Stimulated activated CD4-positive, alpha-beta T cell treated with anti-CD3 and anti-CD28 coated beads, TNF-alpha, amount 100 ng/mL, for 48 hours (primary cell): ENCODE measurements at regions not wholly inside any gene's neighbourhood (a gene's known extent, or its start where the extent isn't known, plus 50 kb on each side); places are given as distances from the start of the nearest gene placed in this dataset.
"Not testable (repeated sequence)": the region's sequence is repeated elsewhere in the genome, so short reads cannot be mapped to it uniquely, and the experiment has no call there.

Source experiments
- DNase-seq, 3 donors: peaks; one replicate each; pipeline ENCODE4 v3.0.0-alpha.2; 2020; ENCODE audit warnings: low read depth in 3 of 3

DNA sequence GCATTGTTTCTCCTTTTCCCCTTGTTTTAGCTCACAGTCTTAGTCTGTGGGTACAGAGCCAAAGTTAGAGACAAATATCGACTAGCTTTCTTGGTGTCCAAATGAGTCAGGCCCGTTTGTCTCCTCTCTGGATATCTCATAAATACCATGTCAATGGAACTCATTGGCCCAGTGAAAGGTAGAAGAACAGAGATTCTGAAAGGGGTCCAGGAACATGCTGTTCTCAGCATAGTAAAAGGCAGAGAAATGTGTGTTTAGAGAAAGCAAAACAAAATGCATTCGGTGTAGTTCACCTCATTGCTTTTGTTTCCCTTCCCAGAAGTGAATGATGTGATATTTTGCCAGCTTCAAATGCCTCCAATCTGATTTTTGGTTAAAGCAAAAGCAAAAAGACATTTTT, 238.6 kb upstream of the SLC8A1 start:
- DNase-seq, result no peak

GRCh38 chr2:40700231-40700954, 248.5 kb upstream of the SLC8A1 start:
- DNase-seq, result no peak

GRCh38 chr2:40712197-40712894, 260.5 kb upstream of the SLC8A1 start:
- DNase-seq, result not testable (repeated sequence)

DNA sequence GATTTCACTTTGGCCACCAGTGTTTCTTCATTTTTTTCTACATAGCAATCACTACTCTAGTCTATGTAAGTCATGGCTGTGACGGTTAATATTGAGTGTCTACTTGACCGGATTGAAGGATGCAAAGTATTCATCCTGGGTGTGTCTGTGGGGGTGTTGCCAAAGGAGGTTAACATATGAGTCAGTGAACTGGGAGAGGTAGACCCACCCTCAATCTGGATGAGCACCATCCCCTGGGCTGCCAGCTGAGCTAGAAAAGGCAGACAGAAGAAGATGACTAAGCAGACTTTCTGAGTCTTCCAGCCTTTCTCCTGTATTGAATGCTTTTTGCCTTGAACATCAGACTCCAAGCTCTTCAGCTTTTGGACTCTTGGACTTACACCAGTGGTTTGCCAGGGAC, 265.0 kb upstream of the SLC8A1 start:
- DNase-seq, result no peak

- no peak for DNase-seq
Measured at GRCh38 chr2:40719414-40719813, 267.5 kb upstream of the SLC8A1 start.

GRCh38 chr2:40721595-40721994, 269.7 kb upstream of the SLC8A1 start:
- no peak for DNase-seq

DNA sequence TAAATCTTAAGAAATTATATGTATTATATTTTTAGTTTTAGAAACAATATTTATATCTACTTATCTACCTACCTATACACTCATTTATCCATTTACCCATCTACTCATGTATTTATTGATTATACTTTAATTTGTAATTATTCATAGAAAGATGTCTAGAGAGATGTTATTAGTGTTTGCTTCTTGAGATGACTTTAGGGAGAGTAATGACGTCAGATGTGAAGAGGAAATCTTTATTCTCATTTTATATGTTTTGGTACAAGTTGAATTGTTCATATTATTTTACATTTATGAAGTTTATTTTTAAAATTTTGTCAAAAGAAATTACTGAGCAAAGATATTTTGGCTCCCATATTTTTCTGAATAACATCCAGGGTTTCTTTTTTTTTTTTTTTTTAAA, 271.3 kb upstream of the SLC8A1 start:
- no peak for DNase-seq

GRCh38 chr2:40725040-40725439, 273.1 kb upstream of the SLC8A1 start:
- DNase-seq, result no peak

GRCh38 chr2:40725950-40726349, 274.1 kb upstream of the SLC8A1 start:
- no peak for DNase-seq

DNA sequence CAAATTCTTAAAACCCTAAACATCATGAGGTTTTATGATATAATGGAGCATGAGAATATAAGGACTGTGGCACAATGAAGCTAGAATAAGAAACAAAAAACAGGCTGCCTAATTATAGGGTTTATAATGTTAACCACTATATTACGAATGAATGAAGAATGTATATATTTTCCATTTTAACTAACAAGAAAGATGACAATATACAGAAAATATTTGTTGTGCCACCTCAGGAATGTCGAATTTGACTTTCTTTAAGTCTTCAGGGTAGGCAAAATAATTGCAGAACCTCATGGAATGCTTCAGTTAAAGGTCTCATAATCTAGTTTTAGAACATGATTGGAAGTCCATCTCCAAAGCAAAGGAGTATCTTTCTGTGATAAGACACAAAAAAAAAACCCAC, 282.9 kb upstream of the SLC8A1 start:
- DNase-seq, result no peak

- no peak for DNase-seq
Measured at GRCh38 chr2:40737180-40737579, 285.3 kb upstream of the SLC8A1 start.

GRCh38 chr2:40740419-40740818, 288.5 kb upstream of the SLC8A1 start:
- no peak for DNase-seq

DNA sequence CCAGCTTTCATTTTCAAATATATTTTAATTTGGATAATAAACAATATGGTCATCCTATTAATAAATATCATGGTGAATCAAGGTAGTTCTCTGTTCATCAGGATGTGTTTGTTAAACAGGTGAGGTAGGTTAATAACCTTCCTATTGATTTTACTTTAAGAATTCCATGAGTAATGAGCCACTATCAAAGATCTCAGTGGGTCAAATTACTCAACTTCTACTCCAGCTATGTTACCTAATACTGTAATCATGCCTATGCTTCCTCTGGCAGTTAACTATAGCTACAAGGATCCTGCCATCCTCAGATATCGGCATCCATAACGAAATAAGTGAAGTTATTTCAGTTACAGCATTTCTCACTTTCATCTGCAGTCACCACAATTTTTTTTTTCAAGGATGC, 289.6 kb upstream of the SLC8A1 start:
- no peak for DNase-seq

DNA sequence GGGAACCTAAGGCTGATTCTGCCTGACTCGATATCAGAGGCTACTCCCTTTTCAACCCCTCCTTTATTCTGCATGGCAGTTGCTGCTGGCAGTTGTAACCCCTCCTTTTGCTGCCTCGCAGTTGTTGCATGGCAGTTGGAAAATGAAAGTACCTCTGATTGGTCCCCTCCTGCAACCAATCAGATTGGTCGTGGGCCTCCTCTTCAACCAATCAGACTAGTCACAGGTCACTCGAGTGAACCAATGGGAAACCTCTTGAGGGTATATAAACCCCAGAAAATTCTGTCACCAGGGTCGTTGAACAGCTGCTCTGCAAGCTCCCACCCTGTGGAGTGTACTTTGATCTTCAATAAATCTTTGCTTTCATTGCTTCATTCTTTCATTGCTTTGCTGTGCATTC, 294.3 kb upstream of the SLC8A1 start:
- DNase-seq, result no peak

GRCh38 chr2:40751981-40752380, 300.1 kb upstream of the SLC8A1 start:
- no peak for DNase-seq

- no peak for DNase-seq
Measured at GRCh38 chr2:40752796-40753195, 300.9 kb upstream of the SLC8A1 start.

DNA sequence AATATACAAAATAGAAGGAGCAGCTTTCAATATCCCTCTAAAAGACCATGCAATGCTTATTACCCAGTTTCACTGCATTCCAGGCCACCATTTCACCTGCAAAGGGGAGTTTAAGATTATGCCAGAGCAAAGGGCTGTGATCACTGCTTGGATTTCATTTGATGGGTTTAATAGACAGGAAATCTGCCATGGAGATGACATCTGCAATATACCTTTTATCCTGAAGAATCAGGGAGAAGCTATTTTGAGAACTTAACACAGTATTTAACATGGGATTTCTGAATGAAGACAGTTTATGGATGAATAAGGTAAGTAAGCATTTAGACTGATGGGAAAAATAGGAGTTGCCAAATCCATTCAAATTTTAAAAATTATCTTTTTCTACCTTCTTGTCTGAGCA, 303.0 kb upstream of the SLC8A1 start:
- DNase-seq, result no peak

DNA sequence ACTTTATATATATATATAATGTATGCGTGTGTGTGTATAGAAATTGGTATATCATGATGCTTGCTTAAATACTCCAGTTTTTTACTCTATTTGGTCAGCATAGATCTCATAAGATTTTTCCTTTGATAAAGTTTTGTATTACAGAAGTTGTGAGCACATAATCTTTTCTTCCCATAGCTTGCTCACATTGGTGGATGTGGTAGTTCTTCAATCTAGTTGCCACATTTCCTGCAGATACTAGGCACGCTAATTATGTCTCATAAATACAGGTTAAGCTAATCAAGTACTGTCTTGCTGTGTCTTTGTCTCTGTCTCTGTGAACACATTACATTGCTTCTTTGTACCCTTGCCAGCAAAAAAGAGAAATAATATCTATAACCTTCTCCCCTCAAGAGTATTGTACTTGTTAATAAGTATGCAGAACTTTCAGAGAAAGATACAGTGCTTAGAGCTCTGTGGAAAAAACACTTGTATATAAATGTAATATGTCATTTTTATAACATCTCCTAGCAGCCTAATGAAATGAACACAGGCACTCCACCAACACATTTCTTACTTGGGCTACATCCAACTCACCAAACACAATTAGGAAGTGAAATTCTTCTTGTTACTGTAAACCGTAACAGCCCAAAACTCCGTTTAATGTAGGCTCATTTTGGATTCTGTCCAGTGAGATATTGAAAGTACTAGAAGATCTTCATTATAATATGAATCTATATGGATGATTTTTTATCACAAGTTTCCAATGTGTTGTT, 306.7 kb upstream of the SLC8A1 start:
- DNase-seq, result no peak

DNA sequence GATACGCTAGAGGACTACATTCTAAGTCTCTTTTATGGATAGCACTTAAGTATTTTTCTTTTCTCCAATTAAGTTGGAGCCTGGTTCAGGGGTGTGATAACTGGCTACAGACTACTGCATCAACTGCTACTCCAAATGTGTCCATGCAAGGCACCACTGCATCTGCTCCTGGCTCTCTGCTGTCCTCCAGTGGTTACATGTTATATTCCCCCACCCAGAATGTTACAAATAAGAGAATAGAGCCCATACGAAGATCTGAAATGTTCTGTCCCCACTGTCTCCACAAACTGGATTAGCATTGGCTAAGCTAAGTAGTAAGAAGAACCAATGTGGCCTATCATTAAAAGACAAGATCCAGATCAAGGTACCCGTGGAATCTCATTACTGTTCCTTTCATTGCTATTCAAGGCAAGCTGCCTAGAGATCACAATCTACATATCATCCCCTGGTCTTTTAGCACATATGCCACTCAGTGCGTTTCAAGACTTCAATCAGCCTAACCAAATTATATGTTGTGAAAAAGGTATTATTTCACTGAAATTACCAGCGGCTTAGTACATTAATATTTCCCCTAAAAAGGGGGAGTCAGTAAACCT, 308.3 kb upstream of the SLC8A1 start:
- peak in 1 of 3 donors; percentile 0 for DNase-seq

DNA sequence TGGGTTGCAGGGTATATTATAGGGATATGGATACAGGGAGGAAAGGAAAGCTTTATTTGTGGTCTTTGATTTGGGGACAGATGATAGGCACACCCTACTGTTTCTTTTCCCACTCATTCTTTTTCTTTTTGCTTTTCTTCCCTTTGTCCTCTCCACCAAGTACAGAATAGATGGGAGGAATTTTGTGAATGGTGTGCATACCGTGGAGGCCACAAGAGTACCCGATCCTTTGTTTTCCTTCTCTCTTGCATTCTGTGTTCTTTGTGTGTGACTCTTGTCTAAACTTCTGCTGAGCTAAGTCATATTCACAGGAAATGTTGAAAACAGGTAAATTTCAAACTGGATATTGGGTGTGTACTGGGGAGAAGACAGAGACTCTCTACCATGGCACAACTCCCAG, 321.4 kb upstream of the SLC8A1 start:
- no peak for DNase-seq

DNA sequence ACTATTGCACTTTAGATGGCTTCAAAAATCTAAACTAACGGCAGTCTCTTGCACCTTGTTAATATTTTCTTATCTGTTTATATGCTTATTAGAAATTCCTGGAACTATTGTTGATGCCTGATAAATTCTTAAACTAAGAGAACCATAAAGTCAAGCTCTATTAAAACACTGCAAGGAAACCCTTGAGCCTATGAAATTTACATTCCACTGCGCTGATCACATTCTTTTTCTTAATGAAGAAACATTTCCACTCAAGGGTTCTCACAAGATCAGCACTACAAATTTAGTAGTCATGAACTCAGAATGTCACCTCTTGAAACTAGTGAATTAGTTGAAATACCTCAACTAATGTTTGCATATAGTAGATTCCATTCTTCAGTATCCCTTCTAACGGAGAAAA, 331.8 kb upstream of the SLC8A1 start:
- no peak for DNase-seq

GRCh38 chr2:40786636-40787035, 334.7 kb upstream of the SLC8A1 start:
- no peak for DNase-seq

GRCh38 chr2:40797120-40797519, 345.2 kb upstream of the SLC8A1 start:
- no peak for DNase-seq
